ENCODE measurements at regions not wholly inside any gene's neighbourhood (a gene's known extent, or its start where the extent isn't known, plus 50 kb on each side); places are given as distances from the start of the nearest gene placed in this dataset.

- no peak for TF ChIP-seq CTCF (IDR thresholded peaks at IDR 0.05; ENCODE audit: insufficient read depth, low read length, severe bottlenecking)
- Histone ChIP-seq H3K27me3 (ENCODE audit: control insufficient read depth, insufficient read depth, low read length) (no peaks in the 10 kb centered on the region), H3K4me3 (ENCODE audit: low read depth, low read length) (no peak overlapping the region), H3K36me3 (ENCODE audit: control insufficient read depth, insufficient read depth, low read length) (no peaks in the 10 kb centered on the region)
- DNase-seq (ENCODE audit: low read depth), result no peak
- FAIRE-seq, result no peak
Observed at GRCh38 chr5:96499753-96500345, 66.8 kb upstream of the PCSK1 start.

GRCh38 chr5:96501991-96502646 is 69.1 kb upstream of the PCSK1 start:
- Histone ChIP-seq H3K27me3 (ENCODE audit: control insufficient read depth, insufficient read depth, low read length) (no peaks in the 10 kb centered on the region), H3K4me3 (ENCODE audit: low read depth, low read length) (no peak overlapping the region), H3K36me3 (ENCODE audit: control insufficient read depth, insufficient read depth, low read length) (no peaks in the 10 kb centered on the region)
- DNase-seq (ENCODE audit: low read depth), result no peak
- FAIRE-seq, result no peak
- TF ChIP-seq CTCF (IDR thresholded peaks at IDR 0.05; ENCODE audit: insufficient read depth, low read length, severe bottlenecking), result no peak

- TF ChIP-seq CTCF (IDR thresholded peaks at IDR 0.05; ENCODE audit: insufficient read depth, low read length, severe bottlenecking), result no peak
- FAIRE-seq, result no peak
- H3K36me3 ChIP-seq (ENCODE audit: control insufficient read depth, insufficient read depth, low read length), result no peaks in the 10 kb centered on the region
- no peak for DNase-seq (ENCODE audit: low read depth)
- H3K4me3 ChIP-seq (ENCODE audit: low read depth, low read length), result no peak overlapping the region
- H3K27me3 ChIP-seq (ENCODE audit: control insufficient read depth, insufficient read depth, low read length), result no peaks in the 10 kb centered on the region
Observed at GRCh38 chr5:96503501-96504236, 70.6 kb upstream of the PCSK1 start.

- no peak for FAIRE-seq
- no peak for DNase-seq (ENCODE audit: low read depth)
- Histone ChIP-seq H3K36me3 (ENCODE audit: control insufficient read depth, insufficient read depth, low read length) (no peaks in the 10 kb centered on the region), H3K27me3 (ENCODE audit: control insufficient read depth, insufficient read depth, low read length) (no peaks in the 10 kb centered on the region), H3K4me3 (ENCODE audit: low read depth, low read length) (no peak overlapping the region)
- TF ChIP-seq CTCF (IDR thresholded peaks at IDR 0.05; ENCODE audit: insufficient read depth, low read length, severe bottlenecking), result no peak
Observed at GRCh38 chr5:96506376-96506775, 73.3 kb upstream of the PCSK1 start.

GRCh38 chr5:96506866-96507527 is 73.9 kb upstream of the PCSK1 start:
- H3K27me3 ChIP-seq (ENCODE audit: control insufficient read depth, insufficient read depth, low read length), result no peaks in the 10 kb centered on the region
- no peak for DNase-seq (ENCODE audit: low read depth)
- no peak overlapping the region for H3K4me3 ChIP-seq (ENCODE audit: low read depth, low read length)
- H3K36me3 ChIP-seq (ENCODE audit: control insufficient read depth, insufficient read depth, low read length), result no peaks in the 10 kb centered on the region
- no peak for FAIRE-seq
- TF ChIP-seq CTCF (IDR thresholded peaks at IDR 0.05; ENCODE audit: insufficient read depth, low read length, severe bottlenecking), result no peak

Measured in bronchial epithelial cell (primary cell).